Stimulated activated CD4-positive, alpha-beta T cell treated with anti-CD3 and anti-CD28 coated beads, Interleukin-4, amount 100 ng/mL, for 24 hours (primary cell): ENCODE measurements at regions not wholly inside any gene's neighbourhood (a gene's known extent, or its start where the extent isn't known, plus 50 kb on each side); places are given as distances from the start of the nearest gene placed in this dataset.
"Not testable (repeated sequence)": the region's sequence is repeated elsewhere in the genome, so short reads cannot be mapped to it uniquely, and the experiment has no call there.

Experiments used
- DNase-seq: peaks from one replicate; pipeline ENCODE4 v3.0.0-alpha.2; 2020

DNA sequence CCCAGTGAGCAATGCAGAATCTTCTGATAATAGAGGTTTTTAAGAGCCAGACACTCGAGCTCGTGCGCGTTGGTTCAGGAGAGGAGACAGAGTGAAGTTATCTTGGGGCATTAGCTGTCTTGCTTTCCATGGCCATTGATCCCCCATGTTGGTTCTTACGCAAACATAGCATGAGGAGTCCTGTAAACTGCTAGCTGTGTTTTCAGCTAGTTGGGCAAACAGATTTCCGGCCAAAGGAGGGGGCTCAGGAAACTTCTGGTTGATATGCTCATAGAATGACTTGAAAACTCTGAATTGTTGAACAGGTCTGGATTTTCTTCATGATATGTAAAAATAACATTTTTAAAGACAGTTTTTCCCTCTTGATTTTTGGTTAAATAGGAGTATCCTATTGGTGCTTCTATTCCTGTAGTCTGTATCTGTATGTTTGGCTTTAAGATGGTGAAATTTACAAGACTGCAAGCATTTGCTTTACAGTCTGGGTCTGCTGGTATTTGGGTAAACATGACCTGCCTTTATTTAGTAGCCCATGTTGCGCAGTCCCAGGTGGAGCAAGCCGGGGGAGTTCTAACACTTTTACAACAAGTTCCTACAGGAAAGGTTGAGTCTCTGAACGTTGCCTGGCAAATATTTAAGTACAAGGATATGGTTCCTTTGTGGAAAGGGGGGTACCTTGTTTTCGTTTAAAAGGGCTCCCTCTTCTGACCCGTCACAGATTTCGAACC lies 218.4 kb upstream of the KCND2 start:
- no peak for DNase-seq

DNA sequence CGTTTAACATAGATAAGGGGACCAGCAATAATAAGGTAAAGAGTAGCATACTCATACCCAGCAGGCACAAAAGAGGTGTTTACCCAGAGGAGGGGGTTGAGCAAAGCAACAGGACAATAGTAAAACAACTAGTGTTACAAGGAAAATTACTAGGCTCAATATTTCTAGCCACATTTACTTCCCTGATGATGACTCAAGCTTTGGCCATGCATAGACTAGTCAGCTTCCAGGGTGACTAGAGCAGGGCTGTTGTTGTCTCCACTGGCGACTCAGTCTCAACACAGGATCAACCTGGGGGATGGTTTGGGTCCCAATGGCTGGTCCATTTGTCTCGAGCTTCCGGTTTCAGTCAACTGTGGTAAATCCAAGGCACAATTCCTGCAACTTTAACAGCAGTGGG lies 217.7 kb upstream of the KCND2 start:
- no peak for DNase-seq

DNA sequence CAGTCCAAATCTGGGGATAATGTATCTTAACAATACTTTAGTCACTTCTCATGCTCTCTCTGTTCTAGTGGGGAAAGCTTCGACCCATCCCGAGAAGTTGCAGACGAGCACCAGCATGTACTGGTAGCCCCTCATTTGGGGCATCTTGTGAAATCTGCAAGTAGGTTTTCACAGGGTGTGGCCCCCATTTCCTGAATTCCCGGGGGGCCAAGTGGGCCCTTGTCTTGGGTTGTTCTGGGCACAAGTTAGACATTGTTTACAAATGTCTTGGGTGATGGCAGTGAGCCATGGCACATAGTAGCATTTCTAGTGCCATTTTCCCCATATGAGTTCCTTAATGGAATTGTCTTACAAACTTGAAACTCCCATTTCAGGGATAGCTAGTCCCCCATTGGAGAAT lies 216.7 kb upstream of the KCND2 start:
- no peak for DNase-seq

DNA sequence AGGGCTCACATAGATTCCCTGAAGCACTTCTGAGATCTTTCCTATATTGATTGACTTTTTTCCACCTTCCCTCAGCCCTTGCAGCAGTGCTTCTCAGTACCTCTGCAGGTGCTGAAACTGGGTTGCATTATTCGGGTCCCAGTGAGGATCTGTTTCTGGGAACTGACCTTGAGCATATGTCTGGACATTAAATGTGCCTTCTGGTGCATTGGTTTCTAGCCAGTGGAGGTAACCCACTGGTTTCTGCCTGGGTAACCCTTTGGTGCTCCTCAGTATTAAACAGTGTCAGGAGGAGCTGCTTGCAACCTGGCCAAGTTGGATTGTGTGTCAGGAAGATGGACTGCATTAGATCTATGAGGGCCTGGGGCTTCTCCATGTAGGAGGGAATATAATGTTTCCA lies 213.3 kb upstream of the KCND2 start:
- DNase-seq, result no peak

DNA sequence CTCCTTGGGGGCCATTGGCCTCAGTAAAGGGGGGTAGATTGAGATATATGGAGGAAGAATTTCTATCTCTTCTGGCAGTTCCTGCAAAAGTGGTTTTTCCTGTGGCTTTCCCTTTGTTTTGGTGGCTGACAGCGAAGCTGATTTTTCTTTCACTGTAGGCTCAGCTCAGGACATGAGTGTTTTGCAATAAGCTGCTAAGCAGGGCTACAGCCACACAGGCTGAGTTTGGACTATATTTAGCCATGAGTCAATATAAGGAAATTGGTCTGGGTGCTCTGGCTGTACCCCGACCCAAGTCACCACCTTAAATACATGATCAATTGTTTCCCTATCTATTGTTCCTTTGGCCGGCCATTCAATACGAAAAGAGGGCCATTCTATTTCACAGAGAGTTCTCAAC lies 212.7 kb upstream of the KCND2 start:
- no peak for DNase-seq

DNA sequence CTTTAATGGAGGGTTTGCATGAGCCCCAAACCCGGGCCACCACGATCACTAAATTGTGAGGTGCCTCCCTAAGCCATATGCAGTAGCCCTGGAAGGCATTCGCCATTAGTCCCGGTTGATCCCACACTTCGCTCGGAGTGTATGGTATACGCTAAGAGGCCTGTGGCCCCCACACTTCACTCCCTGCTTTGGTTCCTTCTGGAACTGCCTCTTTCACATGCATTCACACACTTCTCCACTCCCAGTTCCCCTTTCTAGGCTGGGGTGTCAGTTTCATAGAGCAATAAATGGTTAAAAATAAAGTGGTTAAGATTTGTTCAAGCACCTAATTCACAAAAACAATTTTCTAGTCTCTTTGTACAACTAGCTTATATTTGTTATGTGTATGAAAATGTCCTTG lies 212.1 kb upstream of the KCND2 start:
- DNase-seq, result no peak

DNA sequence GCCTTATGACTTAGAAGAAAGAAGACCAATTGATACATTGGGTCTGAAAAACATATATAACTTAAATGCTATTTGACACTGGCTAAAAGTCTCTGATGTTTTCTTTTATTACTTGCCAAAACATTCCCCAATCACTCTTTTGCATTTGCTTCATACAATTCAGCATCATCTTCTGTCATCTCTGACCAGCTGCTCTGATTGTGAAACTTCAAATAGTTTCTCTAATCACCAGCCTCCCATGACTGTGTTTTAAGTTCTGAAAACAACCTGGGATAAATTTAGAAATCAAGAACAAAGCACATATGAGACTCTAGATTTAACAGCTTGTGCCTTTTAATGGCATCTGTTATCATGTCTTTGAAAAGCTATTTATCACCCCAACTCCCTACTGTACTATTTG lies 208.4 kb upstream of the KCND2 start:
- no peak for DNase-seq

DNA sequence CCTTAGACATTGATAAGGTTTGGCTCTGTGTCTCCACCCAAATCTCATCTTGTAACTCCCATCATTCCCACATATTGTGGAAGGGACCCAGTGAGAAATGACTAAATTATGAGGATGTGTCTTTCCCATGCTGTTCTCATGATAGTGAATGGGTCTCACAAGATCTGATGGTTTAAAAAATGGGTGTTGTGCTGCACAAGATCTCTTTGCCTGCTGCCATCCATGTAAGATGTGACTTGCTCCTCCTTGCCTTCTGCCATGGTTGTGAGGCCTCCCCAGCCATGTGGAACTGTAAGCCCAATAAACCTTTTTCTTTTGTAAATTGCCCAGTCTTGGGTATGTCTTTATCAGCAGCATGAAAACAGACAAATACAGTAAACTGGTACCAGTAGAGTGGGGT lies 206.1 kb upstream of the KCND2 start:
- not testable (repeated sequence) for DNase-seq

DNA sequence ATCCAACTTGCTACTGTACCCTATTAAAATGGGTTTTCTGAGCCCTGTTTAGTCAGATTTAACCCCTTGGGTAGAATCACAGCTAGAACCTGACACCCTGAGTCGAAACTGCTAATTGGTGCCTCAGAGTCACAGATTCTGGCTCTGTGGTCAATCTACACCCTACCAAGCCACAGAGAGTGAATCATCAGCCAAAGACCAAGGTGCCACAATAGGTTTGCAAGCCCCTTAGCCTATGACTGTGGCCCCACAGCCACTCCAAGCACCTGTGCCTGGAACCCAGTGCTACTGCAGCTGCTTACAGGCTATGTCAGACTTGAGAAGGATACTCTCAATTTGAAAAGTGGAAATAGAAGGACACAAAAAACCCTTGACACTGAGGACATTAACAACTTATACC lies 202.8 kb upstream of the KCND2 start:
- no peak for DNase-seq

DNA sequence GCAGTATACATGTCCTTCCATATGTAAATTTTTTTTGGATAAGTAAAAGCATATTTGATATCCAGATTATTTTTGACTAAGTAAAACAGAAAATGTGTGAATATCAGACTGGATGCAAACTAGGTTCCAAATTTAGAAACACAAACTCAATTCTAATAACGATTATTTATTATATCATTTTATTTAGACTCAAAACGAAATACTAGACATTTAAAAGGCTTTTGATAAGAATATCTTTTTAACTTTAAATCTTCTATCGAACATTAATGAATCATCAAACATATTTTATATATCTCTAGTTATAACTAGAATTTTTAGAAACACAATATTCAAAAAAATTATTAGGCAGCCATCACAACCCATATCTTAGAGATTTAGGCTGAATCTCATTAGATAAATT lies 195.2 kb upstream of the KCND2 start:
- DNase-seq, result no peak

DNA sequence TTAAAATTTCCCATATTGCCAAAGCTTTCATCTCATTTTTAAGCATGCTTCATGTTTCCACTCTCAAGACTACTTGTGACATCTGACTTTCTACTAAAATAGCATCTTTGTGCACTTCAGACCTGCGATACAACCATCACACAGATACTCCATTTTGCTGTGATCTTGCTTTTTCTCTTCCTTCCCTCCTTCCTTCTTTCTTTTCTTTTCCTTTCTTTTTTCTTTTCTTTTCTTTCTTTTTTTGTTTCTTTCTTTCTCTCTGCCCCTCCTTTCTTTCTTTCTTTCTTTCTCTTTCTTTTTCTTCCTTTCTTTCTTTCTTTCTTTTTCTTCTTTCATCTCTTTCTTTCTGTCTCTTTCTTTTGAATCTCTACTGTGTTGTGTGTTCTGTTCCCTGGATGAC lies 194.0 kb upstream of the KCND2 start:
- no peak for DNase-seq

DNA sequence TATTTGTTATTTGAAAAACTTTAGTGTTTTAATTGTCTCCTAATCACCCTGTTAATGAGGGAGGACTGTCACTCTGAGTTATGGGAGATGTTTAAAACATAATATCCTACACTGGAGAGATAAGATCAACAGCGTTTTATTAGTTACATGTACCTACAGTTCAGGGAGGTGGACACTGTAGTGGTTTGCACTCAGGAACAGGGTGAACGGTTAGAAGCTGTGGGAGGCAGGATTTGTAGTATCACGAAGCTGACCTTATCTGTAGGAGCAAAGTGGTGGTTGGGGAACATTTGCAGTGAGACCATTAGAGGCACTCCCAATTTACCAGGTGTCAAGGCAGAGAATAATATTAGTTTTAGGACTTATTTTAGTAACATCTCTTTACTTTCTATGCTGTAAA lies 193.3 kb upstream of the KCND2 start:
- DNase-seq, result no peak

DNA sequence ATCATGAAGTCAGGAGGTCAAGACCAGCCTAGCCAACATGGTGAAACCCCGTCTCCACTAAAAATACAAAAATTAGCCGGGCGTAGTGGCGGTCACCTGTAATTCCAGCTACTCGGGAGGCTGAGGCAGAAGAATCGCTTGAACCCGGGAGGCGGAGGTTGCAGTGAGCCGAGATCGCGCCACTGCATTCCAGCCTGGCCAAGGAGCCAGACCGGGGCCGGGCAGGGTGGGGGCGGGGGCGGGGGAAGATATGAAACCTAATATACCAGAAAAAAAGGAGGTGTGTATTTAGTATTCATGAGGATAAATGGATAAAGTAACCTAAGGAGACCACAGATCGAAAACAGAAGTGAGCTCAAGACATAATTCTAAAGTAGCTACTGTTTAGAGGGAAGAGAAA lies 186.5 kb upstream of the KCND2 start:
- DNase-seq, result not testable (repeated sequence)

DNA sequence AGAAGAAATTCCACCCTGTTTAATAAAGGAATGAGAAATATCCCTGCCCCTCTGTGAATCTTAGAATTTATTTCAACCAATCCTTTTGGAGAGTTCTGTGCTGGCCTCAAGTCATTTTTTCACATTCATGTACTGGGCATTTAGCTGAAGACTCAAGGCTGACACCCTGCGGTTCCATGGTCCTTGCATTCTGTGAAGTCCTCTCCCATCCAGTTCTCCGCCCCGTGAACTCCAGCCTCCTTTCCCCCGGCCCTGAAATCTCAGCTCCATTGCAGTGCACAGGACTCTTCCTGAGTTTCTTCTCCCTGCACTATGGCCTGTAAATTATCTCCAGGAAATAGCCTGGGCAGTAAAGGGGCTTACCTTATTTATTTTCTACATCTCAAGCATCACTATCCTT lies 183.0 kb upstream of the KCND2 start:
- DNase-seq, result no peak

DNA sequence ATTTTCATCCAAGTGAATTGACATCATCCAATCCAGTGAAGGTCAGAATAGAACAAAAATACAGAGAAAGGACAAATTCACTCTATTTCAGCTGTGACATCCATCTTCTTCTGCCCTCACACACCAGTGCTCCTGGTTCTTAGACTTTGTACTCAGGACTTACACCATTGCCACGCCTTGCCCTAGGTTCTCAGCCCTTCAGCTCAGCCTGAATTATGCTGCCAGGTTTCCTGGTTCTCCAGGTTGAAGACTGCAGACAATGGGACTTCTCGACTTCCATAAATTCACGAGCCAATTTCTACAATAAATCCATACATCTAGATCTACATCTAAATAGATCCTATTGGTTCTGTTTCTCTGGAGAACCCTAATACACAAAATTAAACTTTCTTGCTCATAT lies 181.2 kb upstream of the KCND2 start:
- no peak for DNase-seq

DNA sequence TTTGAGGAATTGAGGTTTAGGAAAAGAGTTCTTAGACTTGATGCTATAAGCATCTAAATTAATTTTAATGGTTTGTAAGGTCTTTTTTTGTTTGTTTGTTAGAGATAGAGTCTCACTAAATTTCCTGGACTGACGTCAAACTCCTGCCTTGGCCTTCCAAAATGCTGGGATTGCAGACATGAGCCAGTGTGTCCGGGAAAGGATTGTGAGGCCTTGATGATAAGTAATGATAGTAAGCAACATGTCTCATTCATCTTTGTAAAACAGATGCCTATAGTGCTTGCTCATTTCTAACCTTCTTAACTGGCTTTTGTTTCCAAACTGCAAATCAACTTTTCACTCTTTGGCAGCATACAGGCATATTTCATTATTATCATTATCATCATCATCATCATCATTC lies 176.0 kb upstream of the KCND2 start:
- DNase-seq, result no peak

DNA sequence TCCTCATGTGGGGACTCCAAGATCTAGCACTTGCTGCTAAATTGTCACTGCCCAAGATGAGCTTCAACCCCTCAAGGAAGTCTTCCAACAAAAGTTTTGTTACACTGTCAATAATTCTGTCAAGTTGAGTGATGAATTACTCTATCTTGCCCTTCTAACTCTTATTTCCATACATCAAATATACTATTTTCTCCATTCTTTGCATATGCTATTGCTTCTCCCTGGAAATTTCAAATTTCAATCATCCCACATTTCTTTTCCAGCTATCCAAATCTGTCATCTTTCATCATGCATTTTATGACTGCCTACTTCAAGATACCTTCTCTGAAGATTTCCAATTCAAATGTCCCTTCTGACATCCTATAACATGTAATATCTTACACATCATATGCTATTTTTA lies 175.2 kb upstream of the KCND2 start:
- DNase-seq, result no peak

DNA sequence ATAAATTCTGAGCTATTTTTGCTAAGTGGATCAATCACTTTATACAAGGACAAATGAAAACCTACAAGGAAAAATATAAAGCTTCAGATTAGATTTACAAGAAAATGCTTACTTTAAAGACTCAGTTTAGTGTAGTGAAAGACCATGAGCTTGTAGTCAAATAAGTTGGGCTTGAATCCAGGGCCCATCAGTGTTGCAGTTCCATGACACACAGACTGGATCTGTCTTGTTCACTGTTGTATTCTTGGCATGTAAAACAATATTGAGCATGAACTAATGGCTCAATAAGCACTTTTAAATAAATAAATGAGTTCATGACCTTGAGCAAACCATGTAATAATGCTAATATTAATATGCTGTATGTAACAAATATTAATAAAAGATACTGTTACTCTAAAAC lies 164.6 kb upstream of the KCND2 start:
- DNase-seq, result no peak

DNA sequence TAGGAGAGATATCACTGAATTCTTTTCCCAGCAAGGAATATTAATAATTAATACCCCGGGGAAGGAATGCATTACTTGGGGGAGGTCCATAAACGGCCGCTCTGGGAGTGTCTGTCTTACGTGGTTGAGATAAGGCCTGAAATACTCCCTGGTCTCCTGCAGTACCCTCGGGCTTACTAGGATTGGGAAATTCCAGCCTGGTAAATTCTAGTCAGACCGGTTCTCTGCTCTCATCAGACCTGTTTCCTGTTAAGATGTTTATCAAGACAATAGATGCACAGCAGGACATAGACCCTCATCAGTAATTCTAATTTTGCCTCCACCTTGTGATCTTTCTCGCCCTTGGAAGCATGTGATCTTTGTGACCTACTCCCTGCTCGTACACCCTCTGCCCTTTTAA lies 162.8 kb upstream of the KCND2 start:
- DNase-seq, result no peak

DNA sequence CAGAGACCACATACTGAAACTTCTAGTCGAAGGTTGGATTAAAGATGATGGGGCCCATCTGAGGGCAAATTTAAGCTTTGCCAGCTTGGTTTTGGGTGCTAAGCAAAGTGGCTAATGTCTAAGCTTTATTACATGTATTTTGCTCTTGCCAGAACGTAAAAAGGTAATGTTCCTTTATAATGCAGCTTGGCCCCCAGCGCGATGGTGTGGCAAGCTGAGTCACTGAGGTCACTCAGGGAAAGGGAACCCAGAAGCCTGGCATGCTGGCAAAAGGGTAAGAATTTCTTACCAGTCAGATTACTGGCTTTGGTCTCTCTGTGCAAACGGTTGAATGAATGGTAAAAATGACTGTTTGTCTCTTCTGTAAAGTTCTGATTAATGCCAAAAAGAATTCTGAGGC lies 158.3 kb upstream of the KCND2 start:
- DNase-seq, result no peak

DNA sequence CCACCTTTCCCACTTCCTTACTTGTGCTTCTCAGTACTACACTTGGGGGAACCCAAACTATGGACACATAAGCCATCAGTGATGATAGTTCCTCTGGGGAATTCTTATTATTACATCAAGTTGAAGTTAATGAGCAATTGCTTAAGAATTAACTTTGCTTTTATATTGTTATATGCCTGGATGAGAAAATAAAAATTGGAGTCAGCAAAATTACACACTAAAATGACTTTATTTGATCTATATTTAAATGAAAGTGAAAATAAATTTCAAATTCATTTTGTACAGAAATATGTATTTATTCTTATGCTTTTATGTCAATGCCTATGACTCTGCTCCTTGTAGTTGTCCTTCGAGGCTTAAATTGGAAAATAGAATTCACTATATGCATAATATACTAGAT lies 149.4 kb upstream of the KCND2 start:
- DNase-seq, result no peak

DNA sequence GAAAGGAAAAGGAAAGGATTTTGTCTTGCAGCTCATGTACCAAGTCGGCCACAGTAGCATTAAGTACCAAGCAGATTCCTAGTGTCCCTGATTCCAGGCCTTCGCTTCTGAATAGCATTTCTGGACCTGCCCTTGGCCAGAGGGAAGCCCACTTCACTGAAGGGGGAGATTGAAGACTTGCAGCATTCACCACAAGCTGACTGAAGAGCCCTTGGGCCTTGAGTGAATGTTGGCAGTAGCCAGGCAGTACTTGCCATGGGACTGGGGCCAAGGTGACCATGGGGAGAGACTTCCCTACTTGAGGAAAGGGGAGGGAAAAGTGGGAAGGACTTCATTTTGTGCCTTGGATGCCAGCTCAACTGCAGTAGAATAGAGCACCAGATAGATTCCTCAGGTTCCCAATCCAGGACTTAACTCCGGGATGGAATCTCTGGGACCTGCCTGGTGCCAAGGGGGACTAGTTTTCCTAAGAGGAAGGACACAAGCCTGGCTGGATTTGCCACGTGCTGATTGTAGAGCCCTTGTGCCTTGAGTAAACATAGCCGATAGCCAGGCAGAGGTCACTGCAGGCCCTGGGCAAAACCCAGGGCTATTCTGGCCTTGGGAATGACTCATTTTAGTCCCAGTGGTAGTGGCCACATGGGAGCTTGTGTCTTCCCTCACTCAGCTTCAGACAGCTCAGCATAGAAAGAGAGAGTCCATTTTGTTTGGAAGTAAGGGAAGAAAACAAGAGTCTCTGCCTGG lies 141.7 kb upstream of the KCND2 start:
- DNase-seq, result no peak

DNA sequence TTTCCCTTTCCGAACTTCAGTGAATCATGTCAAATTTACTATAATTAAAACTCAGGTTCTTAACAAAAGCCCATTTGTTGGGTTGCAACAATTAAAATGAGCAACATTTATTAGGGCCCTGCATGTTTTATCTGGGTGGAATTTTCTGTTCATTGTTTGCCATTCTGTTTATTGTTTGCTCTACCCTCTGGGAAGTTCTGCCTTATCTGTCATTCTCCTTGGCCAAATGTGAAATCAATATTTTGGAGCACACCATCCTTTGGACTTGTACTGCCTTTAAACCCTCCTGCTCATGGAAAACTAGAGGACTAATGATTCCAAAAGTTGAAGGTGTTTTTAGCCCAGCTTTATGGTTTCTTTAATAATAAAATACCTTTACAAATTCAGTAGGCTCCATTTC lies 134.5 kb upstream of the KCND2 start:
- no peak for DNase-seq

DNA sequence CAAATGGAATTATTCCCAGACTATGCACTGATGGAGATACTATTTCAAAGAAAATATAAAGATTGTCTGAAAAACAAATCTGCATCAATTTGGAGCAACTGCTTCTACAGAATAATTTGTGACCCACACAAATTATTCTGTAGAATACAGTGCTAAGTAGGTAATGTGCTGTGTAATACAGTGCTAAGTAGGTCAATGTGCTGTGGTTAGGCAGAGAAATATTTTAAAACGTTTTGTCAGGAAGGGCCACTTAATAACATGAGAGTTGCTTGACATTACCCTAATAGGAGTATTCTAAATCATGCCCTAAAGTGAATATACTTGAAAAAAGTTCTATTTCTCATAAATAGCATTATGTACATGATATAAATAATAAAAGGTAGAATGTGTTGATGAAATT lies 116.5 kb upstream of the KCND2 start:
- no peak for DNase-seq

DNA sequence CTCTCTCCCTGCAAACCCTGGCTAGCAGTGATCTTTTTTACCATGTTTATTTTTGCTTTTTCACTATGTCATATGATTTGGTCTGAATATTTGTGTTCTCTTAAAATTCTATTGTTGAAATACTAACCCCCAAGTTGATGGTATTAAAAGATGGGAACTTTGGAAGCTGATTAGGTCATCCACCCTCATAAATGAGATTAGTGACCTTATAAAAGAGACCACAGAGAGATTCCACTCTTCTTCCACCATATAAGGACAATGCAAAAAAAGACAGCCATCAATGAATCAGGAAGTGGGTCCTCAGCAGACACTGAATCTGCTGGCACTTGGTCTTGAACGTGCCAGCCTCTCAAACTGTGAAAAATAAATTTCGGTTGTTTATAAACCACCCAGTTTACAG lies 112.8 kb upstream of the KCND2 start:
- DNase-seq, result no peak
